HG02610 (cell line): ENCODE measurements at regions not wholly inside any gene's neighbourhood (a gene's known extent, or its start where the extent isn't known, plus 50 kb on each side); places are given as distances from the start of the nearest gene placed in this dataset.

ENCODE experiments used
- ATAC-seq: cut with Tn5 transposase; IDR thresholded peaks from one replicate; pipeline ENCODE4 v1.9.1; 2021; ENCODE audit warnings: mild to moderate bottlenecking, moderate library complexity; ENCODE audit not compliant: unreplicated experiment

DNA sequence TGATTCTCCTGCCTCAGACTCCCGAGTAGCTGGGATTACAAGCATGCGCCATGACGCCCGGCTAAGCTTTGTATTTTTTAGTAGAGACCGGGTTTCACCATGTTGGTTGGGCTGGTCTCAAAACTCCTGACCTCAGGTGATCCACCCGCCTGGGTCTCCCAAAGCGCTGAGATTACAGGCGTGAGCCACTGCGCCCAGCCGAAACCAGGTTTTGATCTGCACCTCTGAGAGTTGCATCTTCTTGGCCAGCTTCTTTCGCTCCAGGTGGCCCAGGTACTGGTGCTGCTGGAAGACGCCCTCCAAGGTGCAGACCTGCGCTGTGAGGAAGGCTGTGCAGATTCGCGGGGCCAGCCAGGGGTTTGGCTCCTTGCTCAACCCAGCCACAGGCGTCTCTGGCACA is 275.4 kb upstream of the LRRC3B start:
- ATAC-seq = no peak

DNA sequence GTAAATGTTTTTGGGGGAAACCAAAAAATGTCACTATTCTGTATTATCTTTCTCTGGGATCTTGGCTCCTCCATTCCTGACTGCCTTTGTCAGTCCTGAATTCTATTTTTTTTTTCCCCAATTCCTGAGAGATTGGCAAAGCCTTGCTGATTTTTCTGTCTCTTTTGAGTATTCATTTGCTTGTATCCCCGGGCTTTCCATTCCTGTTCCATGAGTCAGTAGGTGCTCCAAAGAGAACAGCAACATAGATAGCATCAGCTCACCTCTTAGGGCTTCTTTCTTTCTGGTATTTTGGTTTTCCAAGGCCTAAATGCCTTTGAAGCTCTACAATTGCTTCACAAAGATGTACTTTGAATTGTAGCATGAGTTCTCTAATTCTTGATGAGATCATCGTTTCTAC is 271.7 kb upstream of the LRRC3B start:
- ATAC-seq = no peak

DNA sequence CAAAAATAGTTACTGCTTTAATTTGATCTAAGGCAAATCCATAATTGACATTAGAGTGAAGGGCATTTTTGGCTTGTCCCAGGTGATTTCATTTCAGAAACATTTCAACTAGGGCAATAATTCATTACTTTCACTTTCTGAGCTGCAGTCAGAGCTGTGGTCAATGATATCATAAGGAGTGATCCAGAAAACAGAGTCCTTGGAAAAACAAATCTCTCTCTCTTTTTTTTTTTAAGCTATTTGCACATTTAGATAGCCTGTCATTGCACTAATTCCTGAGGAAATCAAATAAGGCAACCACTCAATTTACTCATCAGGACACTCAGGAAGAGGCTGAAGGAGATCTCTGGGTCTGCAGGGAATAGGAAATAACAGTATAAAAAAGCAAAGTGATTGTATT is 269.5 kb upstream of the LRRC3B start:
- ATAC-seq = no peak

DNA sequence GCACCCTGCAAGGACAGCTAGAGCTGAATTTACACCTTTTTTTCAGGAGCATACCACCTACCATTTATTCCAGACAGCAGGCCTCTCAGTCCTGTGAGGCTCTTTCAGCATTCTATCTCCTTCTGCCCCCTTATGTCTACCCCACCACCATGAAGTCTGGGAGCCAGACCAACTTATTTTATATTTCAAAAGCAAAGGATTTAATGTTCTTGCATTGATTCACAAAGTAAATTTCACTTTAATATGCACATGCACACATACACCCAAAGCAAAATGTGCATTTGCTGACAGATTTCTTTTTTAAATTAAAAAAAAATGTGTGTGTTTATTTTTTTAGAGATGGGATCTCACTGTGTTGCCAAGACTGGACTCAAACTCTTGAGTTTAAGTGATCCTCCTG is 264.2 kb upstream of the LRRC3B start:
- no peak for ATAC-seq

DNA sequence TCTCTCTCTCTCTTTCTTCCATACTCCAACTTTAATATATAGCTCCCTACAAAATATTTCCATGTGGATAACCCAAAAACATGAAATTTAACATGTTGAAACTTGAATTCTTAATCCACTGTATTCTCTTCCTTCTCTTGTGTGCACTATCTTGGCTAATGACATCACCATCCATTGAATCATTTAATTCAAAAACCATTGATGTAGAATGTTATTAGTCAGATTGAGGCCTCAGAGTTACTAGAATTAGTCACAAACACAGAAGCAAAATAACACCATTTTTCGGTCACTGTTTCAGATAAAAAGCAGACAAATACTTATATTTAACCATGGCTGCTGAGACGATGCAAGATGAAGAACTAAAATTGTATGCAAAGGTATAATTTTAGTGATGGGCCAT is 256.9 kb upstream of the LRRC3B start:
- ATAC-seq = no peak

DNA sequence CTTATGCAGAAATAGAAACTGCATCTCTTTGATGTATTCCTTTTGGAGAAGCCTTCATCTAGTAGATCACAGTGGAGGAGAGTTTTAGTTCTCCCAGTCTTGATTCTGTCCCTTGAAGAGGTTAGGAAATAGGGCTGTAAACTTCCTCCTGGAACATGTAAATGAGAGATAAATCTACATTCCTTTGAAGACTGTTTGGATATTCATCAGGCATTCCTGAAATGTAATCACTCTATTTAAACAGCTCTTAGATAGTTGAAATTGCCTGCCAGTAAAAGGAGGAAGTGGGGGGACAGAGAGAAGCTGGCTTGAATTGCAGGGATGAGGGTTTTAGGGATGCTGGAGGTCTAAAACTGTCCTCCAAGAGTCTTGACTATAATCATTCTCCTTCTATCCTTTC is 254.3 kb upstream of the LRRC3B start:
- ATAC-seq = no peak

DNA sequence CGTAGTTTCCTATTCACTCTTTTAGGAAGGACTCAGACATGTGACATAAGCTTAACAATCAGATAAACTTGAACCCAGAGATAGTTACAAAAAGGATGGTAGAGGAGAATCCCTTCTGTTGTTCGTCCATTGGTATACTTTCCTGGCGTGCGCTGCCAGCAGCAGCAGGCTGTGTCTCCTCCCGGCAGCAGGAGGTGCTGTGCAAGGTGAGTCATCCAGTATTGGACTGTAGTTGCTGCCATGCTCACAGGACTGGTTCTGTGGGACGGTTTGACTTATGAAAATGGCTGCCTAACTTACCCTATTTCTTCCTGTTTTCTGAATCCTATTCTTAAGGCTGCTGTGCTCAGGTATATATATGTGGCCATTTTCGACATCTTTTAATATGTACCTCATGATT is 253.4 kb upstream of the LRRC3B start:
- no peak for ATAC-seq

DNA sequence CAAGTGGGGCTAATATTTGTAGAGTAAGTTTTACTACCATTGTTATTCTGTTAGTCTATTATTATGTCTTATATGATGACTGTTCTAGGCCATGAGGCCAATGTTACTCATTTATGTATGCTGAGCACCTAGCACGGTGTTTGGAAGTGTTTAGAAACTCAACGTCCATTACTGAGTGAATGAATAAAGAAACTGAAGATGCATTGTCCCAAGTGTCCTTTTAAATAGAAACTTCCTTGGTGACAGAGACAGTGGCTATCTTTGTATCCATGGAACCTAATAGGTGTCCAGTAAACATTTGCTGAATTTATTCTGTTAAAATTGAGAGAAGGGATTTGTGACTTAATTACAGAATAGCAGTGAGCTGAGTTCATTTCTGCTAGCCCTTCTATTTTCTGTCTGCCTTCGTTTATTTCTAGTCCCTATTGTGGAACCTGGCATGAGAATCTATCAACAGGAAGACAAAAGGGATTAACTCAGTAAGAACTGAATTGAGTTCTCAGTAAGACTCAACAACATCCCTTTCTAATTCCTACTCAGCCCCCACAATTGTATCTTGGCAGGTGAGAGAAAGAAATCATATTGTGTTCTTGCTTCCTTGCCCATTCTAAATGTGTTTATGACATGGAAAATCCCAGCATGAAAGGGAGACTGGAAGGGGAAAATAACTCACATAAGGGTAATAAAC is 246.6 kb upstream of the LRRC3B start:
- no peak for ATAC-seq

DNA sequence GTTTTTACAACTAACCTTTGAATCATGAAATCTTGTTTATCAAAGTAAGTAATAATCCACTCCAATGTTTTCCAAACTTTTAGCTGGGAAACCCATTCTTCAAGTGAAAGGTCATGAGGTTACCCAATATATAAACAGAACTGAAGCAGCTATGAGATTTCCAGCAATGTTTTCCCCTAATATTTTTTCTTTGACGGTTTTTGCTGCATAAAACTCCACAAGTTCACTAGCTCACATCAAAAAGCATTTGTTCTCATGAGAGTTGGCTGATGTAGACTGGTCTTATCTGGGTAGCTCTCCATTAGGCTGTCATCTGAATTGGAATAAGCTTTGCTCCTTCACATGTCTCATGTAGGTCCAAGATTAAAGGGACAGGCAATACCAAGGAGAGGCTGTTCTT is 241.2 kb upstream of the LRRC3B start:
- no peak for ATAC-seq

DNA sequence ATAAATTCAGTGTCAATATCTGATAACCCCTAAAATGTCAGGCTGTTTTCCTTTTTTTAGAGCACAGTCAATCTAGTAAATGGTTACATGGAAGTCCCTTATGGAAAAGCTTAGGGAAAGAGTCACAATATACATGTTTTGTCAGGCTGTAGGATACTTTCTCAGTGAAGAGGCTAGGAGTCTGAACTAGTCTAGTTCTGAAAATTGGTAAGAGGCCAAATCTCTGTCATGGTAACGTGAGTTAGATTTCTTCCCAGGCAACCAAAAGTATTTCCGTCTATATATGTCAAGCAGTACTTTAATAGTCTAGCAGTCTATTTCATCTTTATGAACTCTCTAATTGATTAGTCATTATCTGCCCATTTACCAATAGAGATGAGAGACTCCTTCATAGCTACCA is 215.9 kb upstream of the LRRC3B start:
- no peak for ATAC-seq

DNA sequence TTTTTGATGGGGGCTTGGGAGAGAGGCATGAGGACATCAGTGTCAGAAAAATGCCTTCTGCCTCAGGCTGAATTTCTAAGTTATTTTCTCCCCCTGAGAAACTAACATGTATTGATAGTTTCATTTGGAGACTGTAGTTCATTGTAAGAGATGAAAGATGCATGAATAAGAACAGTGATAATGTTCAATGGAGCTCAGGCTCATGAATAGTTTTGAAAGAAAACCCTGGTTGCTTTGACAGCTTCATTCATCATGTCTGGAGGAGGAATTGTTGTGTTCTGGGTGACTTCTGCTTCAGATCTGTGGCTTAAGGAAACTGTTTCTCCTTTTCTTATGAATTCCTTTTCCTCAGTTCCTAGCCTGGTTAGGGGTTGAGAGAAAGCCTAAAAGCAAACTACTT is 204.0 kb upstream of the LRRC3B start:
- no peak for ATAC-seq

DNA sequence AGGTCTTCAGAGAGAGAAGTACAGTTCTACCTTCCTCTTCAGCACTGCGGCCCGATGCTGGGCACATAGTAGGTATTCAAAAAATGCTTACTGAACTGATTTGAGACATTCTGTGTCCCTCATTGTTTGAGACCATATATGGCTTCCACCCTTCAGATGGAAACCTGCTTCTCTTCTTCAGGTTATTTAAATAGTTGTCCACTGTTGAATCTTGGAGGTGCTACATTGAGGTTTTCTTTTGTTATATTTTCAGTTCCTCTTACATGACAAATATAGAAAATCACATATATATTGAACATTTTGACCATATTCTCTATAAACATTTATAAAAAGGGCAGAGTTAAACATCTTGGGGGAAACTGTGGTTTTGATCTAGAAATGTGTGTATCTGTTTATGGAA is 200.2 kb upstream of the LRRC3B start:
- no peak for ATAC-seq

DNA sequence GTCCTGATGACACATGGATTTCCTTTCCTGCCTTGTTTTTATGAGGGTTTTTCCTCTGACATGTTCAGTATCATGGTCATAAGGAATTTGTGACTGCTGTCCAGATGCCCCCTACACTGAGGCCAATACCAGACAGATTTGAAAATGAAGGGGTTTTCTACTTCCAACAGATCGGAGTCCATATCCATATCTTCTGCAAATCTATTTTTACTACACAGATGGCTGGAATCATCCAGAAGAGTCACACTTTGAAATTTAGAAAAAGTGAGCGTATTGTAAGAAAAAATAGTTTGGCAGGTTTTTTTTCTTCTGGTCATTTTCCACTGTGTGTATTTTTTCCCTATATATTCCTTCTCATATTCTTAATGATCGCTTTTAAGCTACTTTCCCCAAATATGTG is 197.5 kb upstream of the LRRC3B start:
- no peak for ATAC-seq

DNA sequence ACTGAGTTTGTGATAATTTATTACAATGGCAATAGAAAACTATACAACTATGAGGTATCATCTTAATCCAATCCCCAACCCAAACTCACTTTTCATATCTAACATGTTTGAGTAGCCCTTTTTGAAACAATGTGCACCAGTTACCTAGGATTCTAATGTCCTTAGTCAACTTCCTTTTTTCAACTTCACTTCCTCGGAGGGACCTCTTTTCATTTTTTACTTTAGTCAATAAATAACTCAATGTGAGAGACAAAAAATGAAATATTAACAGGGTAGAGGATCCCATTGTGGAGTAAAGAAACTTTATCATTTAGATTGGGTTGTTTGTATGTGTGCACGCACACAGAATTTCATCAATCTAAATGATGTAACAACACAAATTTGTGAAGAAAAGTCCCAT is 193.6 kb upstream of the LRRC3B start:
- no peak for ATAC-seq

DNA sequence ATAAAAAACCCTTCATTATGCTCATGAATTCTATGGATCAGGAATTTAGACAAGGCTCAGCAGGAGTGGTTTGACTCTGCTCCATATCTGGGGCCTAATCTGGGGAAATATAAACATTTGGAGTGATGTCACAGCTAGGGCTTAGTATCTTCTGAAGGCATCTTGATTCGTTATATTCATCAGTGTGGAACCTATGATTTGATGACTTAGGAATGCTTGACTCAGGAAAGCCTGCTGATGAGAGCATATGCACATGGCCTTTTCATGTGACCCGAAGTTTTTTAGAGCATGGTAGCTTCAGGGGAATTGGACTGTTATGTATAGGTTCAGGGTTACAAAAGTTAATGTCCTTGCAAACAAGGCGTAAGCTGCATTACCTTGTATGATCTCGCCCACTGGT is 184.9 kb upstream of the LRRC3B start:
- no peak for ATAC-seq

DNA sequence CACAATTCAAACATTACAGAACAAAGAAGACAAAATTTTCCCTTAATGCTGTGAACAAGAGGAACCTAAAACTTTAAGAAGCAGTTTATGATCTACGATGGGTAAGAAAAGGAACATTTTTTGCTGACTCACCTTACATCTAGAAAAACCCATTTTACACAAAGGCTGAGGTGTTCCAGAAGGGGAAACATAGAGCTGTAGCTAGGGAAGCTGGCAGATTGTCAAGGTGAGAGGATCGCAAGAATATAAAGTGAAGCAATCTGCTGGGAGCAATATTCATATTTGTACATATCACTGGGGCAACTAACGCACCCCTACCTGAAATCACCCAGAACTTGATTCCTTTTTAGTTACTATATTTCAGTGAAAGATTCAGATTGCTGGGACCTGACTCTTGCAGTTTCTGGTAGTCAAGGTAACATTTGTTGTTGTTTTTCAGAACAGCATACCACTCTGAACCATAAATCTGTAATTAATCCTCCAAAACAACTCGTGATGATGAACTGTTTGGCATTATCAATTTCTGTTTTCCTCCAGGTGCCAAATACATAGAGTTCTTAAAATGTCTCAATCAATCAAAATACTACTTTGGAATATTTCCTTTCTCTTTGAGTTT is 184.1 kb upstream of the LRRC3B start:
- no peak for ATAC-seq

DNA sequence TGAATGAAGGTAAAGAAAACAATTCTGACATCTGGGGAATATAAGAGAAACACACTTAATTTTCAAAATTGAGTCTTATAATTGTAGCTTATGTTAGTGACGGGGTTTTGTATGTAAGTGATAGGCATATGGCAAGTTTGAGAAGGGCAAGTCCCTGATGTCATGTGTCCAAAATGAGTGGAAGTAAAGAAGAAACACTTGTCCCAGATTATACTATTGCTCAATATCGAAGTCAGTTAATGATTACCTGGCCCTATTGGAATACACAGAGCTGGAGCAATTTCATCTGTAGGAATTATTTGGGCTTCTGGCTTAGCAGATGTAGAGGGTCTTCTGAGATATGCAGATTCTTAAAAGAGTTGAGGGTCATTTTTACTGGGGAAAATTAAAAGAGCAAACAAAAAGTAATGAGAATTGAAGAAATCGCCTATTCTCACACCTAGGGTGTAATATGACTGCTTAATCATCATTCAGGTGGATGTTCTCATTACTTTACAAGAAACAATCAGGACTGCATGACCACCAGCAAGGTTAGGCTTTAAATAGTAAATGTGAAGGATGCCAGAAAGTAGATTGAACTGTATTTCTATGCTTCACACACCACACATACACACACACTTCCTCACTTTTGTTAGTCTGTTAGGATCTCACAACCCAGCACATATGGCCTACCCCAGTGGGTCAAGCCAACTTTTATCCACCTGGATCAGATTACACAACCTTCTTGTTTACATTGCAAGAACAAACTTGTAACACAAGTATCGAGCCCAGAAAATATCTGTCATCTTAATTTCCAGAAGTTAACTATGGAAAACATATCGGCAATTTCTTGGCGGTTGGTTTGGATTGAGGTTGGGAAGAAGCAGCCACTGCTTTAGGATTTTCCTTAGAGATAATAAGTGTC is 183.3 kb upstream of the LRRC3B start:
- ATAC-seq = no peak

DNA sequence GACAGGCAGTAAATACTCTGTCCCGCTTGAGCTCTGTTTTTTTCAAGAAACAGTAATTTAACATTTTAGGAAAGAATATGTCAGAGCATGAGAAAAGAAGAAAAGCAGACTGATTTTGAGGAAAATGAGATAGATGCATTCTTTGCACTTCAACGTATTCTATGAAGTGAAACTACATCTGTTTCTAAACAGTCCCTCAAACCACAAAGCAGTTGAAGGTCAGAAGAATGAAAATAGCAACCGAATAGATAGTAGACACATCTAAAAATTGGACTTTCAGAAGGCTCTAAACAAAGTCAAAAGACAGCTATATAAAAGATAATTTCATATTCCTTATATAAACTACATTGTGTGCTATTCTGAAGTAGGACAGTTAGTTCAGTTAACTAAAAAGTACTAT is 172.6 kb upstream of the LRRC3B start:
- ATAC-seq = no peak

DNA sequence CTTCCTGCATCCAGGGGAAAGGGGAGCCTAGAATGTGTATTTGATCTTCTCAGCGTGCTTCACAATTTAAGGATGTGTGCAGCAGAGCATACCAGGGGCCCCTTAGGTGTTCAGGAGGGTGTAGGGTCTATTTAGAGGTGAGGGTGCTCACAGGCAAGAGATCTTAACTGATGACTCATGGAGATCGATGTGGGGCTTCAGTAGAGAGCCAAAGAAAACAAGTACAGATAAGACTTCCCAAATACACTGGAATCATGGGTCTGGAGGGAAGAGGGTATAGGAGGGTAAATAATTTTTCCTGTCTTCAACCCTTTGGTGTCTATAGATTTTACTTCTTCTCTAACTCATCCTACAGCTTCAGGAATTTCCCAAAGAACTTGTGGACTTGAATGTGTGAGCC is 170.2 kb upstream of the LRRC3B start:
- no peak for ATAC-seq

DNA sequence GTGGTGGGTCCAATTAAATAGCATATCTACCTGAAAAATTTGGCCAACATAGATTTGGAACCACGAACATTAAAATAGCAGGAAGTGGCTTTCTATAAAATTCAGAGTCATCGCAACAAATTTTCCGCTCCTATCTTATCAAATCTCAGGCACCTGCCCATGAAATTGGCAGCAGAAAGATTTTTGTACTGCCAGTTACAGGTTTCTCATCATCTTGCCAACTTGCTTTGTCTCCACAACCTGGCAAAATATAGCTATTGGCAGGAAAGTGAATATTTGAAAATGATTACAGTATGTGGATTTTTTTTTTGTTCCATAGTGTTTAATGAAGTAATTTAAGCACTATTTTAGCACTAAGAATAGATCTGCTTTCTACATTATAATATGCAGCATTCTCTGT is 161.6 kb upstream of the LRRC3B start:
- no peak for ATAC-seq

DNA sequence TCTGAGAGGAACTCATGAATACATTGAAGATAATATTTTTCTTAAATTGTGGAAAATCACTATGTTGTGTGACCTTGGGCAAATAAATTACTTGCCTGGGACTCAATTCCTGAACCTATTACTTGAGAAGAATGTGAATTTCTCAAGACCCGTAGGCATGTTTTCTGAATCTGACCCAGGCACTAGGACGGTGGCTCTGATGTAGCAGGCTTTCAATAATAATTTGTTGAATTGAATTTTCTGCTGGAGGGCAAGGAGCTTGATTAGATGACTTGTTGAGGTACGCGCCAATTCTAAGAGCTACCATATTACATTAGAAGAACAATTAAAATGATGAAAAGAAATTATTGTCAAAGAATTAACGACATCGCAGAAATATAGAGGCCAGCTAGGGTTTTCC is 150.2 kb upstream of the LRRC3B start:
- ATAC-seq = no peak

DNA sequence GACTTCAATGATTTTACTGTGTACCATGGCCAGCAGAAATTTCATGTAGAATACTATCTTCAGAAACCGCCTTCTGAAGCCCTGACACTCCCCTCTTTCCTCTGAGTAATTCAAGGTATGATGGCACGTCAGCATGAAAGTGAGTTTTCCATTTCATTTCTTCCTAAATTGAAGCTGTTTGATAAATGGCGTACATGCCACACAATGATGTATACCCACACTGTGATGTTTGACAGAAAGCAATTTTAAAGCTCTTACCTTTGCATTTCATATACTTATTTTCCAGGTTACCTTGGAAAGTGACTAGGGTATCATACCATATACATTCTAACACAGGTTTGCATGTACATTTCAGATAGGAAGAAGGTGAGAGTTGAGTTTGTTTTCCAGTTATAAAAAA is 147.9 kb upstream of the LRRC3B start:
- ATAC-seq = no peak
